ENCODE measurements at regions not wholly inside any gene's neighbourhood (a gene's known extent, or its start where the extent isn't known, plus 50 kb on each side); places are given as distances from the start of the nearest gene placed in this dataset.

- TF ChIP-seq CTCF (IDR thresholded peaks at IDR 0.05; ENCODE audit: low read length) (no peak), EZH2 (IDR thresholded peaks at IDR 0.05; ENCODE audit: borderline replicate concordance, low read length) (no peak)
These were observed 336.7 kb upstream of the CLINT1 start for GRCh38 chr5:158195416-158196210.
